Retinal pigment epithelial cell (primary cell): ENCODE measurements at regions not wholly inside any gene's neighbourhood (a gene's known extent, or its start where the extent isn't known, plus 50 kb on each side); places are given as distances from the start of the nearest gene placed in this dataset.
"Not testable (repeated sequence)": the region's sequence is repeated elsewhere in the genome, so short reads cannot be mapped to it uniquely, and the experiment has no call there.

Source experiments
- DNase-seq: peaks from one replicate; pipeline ENCODE4 v3.0.0-alpha.2; 2010; ENCODE audit warnings: low read depth
- H3K4me3 ChIP-seq: 2 replicates; pipeline ENCODE4 v1.5.1; 2011; ENCODE audit warnings: mild to moderate bottlenecking, low read length, control low read depth, moderate library complexity
- TF ChIP-seq, protein P1 (sequence below): conservative IDR thresholded peaks from 2 replicates; pipeline ENCODE4 v1.5.1; 2011; ENCODE audit warnings: low read depth, low read length, control low read depth, inconsistent platforms

DNA sequence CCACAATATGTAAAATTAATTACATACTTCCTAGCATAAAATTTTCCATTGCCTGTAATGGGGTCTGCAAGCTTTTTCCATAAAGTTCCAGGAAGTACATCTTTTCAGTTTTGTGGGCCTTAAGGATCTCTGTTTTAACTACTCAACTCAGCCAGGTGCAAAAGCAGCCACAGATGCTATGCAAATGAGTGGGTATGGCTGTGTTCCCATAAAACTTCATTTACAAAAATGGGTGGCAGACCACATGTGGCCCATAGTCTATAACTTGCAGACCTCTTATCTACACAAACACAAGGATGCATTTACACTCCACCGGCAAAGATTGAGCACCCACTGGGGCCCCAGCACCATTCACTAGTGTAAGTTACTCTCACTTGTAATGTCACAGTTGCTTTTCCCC, 123.1 kb downstream of the ARHGAP11B start:
- DNase-seq, H3K4me3 ChIP-seq: not testable (repeated sequence)

DNA sequence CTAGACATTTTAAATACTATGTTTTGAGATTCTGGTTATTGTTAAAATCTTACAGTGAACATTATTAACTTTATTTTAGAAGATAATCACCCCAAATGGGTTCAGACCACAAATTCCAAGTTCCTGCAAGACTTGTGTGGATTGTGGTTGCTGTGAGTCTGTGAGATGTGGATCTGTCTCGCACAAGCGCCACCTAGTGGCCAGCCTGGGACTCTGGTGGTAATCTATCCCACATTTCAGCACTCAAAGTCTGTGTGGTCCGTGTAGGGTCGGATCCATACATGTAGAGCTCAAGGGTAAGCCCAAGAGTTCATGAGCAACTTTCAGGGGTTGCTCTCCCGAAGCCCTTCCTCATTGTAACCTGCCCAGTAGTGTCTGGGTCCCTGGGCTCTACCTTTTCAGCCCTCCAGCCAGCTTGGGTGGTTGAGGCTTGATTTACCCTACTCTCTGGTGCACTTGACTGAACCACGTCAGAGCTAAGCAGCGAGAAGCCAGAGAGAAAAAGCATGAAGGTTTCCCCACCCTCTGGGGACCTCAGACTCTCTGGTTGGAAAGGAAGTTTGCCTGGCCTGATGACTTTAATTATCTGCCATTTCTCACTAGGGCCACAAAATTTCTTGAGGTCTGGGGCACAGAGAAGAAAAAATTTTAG, 129.2 kb downstream of the ARHGAP11B start:
- TF ChIP-seq, protein P1, sequence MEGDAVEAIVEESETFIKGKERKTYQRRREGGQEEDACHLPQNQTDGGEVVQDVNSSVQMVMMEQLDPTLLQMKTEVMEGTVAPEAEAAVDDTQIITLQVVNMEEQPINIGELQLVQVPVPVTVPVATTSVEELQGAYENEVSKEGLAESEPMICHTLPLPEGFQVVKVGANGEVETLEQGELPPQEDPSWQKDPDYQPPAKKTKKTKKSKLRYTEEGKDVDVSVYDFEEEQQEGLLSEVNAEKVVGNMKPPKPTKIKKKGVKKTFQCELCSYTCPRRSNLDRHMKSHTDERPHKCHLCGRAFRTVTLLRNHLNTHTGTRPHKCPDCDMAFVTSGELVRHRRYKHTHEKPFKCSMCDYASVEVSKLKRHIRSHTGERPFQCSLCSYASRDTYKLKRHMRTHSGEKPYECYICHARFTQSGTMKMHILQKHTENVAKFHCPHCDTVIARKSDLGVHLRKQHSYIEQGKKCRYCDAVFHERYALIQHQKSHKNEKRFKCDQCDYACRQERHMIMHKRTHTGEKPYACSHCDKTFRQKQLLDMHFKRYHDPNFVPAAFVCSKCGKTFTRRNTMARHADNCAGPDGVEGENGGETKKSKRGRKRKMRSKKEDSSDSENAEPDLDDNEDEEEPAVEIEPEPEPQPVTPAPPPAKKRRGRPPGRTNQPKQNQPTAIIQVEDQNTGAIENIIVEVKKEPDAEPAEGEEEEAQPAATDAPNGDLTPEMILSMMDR = peak; percentile 32
- not testable (repeated sequence) for H3K4me3 ChIP-seq, DNase-seq

DNA sequence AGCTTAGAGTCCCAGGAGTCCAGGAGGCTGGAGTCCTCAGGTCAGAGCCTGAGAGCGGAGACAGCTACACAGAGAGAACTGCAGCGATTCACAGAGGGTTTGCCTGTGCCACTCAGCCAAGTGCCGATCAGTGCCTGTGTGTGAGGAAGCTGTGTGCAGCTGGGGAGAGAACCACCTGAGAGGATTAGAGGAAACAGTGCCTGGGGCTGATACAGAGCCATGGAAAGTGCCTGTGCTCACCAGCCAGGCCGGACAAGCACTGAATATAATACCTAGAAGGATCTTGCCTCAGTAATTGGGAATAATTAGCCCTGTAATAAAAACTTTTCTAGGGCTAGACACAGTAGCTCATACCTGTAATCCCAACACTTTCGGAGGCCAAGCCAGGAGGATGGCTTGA, 134.7 kb downstream of the ARHGAP11B start:
- not testable (repeated sequence) for DNase-seq, H3K4me3 ChIP-seq

DNA sequence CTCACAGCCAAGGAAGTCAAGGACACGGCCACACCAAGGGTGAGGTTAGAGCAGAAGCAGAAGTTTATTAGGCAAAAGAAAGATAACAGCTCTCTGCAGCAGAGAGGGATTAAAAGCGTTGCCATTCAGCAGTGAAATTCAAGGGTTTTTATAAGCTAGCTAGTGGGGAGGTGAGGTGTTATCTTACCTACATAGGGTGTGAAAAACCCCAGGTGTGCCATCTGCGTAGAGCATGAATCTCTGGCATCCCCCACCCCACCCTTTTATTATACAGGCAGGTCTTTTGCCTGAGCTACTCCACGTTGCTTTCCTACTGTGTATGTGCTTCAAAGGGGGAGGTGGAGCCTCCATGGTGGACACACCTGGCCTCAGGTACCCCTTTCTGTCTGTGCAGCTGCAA, 135.4 kb downstream of the ARHGAP11B start:
- not testable (repeated sequence) for DNase-seq, H3K4me3 ChIP-seq

DNA sequence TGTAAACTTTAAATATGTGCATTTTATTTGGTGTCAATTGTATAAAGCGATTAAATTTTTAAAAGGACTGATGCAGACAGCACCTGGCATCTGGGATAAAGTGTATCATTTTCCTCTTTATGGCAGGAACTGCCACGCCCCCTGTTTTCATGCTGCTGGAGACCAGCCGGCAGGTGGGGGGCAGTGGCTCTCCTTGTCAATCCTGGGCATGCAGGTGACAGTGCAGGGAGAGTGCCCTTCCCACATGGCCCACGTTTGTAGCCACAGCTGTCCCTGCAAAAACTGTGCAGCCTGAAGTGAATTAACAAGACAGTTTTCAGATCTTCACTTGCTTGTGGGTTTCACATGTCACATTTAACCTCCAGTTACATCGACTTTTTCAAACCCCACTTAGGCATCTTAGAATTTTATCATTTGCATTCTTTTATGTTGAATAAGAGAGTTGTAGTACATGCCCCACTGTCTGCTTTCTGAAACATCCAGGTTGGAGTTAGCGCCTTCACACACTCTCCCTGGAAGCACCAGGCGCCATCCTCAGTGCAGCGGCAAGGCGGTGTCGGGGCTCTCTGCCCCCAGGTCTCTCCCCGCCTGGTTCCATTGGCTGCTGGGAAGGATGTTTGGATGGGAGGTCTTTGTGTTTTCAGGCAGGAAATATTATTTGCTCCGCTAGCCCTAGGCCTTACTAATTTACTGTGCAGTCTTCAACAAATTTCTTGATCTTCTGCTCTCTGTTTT, 134.2 kb upstream of the FAN1 start:
- H3K4me3 ChIP-seq = not testable (repeated sequence)

GRCh38 chr15:30770759-30771158, 133.0 kb upstream of the FAN1 start:
- DNase-seq = no peak
- no peak overlapping the region for H3K4me3 ChIP-seq
- TF ChIP-seq, protein P1 = no peak

More for the DNA sequence above, 134.2 kb upstream of the FAN1 start:
- not testable (repeated sequence) for DNase-seq

- DNase-seq = no peak
- H3K4me3 ChIP-seq = no peak overlapping the region
- TF ChIP-seq, protein P1 = no peak
Measured at GRCh38 chr15:30783019-30783418, 120.7 kb upstream of the FAN1 start.

DNA sequence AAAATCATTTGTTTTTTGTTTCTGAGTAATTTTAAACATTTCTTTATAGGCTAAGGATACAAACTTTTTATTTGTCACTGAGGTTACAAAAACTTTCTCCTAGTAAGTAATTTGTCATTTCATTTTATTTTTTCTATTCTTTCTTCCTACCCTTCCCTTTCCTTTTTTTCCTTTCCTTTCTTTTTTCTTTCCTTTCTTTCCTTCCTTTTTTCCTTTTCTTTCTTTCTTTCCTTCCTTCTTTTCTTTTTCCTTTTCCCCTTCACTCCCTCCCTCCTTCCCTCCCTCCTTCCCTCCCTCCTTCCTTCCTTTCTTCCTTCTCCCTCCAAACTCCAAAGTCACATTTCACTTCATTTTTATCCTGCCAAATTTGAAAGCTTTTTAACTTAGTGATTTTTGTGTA, 115.1 kb upstream of the FAN1 start:
- no peak overlapping the region for H3K4me3 ChIP-seq
- DNase-seq = no peak
- TF ChIP-seq, protein P1 = no peak

DNA sequence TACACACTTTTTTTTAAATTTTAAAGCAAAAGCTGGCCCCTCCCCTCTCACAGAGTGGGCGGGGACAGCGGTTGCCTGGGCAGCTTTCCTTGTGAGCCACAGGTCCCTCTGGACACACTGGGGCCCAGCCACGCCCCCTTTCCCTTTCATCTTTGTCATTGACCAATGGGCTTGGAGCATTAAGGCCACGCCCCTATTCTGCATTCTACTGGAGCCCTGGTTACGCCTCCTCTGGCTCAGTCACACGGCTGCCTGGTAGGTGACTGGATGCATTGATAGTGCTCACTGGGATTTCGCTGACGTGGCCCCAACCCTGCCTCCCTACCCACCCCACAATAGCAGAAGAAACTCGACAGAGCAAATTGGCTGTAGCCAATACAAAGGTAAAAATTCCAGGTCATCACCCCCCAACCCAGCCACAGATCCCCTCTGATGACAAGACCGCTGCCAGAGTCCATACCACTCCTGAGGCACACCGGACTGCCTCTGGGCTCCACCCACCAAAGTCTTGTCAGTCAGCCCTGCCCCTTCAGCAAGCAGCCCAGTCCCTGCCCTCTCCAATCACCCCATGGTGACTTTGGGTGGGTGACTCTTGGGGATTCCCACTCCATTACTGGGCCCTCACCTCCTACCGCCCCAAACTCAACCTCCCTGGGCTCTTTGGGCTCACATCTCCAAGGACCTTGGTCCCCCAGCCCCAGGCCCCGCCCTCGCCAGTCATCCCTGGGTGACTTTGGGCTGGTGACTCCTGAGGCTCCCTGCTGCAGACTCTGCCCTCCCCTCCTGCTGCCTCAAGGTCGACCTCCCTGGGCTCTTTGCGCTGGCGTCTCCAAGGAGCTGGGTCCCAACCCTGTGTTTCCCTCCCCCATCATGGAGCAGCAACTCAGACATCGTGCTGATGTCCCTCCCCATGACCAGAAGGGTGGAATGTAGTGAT, 112.2 kb upstream of the FAN1 start:
- no peak overlapping the region for H3K4me3 ChIP-seq
- TF ChIP-seq, protein P1 = no peak
- no peak for DNase-seq

DNA sequence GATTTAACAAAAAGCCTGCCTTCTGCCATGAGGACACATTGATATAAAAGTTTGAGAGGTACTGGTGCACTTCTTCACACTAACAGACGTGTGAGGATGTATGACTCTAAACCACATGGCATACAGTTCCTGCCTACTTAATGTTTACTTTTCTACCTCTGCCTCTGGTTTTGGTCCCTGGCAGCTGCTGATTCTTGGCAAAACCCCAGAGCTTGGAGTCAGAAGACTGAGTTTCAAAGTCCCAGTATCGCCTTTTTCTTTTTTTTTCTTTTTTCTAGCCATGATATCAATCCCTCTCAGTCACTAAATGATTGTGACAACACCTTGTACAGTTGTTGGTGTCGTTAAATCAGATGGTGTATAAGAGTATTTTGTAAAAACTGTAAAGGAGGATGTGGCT, 110.9 kb upstream of the FAN1 start:
- H3K4me3 ChIP-seq, DNase-seq: not testable (repeated sequence)
